SJCRH30 (cell line): ENCODE measurements at regions not wholly inside any gene's neighbourhood (a gene's known extent, or its start where the extent isn't known, plus 50 kb on each side); places are given as distances from the start of the nearest gene placed in this dataset.

Experiments
- DNase-seq, 2 experiments: peaks; one replicate each; pipeline ENCODE4 v3.0.0-alpha.2; 2015 to 2020
- H3K27ac ChIP-seq: fragments of 250-450 bp; sonication (Bioruptor Pico); 2 replicates; pipeline ENCODE4 v1.5.1; 2020; ENCODE audit warnings: mild to moderate bottlenecking, moderate library complexity
- H3K27me3 ChIP-seq: fragments of 250-450 bp; sonication (Bioruptor Pico); 2 replicates; pipeline ENCODE4 v1.5.1; 2020; ENCODE audit warnings: mild to moderate bottlenecking, moderate library complexity
- H3K36me3 ChIP-seq: fragments of 250-450 bp; sonication (Bioruptor Pico); 2 replicates; pipeline ENCODE4 v1.5.1; 2020; ENCODE audit warnings: mild to moderate bottlenecking, moderate library complexity
- H3K4me1 ChIP-seq: fragments of 250-450 bp; sonication (Bioruptor Pico); 2 replicates; pipeline ENCODE4 v1.5.1; 2020; ENCODE audit warnings: mild to moderate bottlenecking, moderate library complexity
- H3K4me3 ChIP-seq: fragments of 250-450 bp; sonication (Bioruptor Pico); 2 replicates; pipeline ENCODE4 v1.5.1; 2020; ENCODE audit warnings: mild to moderate bottlenecking, moderate library complexity
- H3K9me3 ChIP-seq: fragments of 250-450 bp; sonication (Bioruptor Pico); replicated peaks from 2 replicates; pipeline ENCODE4 v1.5.1; 2020; ENCODE audit warnings: mild to moderate bottlenecking, moderate library complexity

DNA sequence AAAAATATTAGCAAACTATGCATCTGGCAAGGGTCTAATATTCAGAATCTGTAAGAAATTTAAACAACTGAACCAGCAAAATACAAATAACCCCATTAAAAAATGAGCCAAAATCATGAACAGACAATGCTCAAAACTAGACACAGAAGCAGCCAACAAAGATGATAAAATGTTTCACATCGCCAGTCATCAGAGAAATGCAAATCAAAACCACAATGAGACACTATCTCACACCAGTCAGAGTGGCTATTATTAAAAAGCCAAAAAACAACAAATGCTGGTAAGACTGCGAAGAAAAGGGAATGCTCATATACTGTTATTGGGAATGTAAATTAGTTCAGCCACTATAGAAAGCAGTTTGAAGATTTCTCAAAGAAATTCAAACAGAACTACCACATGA is 201.3 kb upstream of the CPEB2 start:
- no peaks in the 10 kb centered on the region for H3K27me3 ChIP-seq
- no peak overlapping the region for H3K27ac ChIP-seq
- no peaks in the 10 kb centered on the region for H3K9me3 ChIP-seq
- H3K4me3 ChIP-seq, result no peak overlapping the region
- H3K4me1 ChIP-seq, result no peaks in the 10 kb centered on the region
- no peaks in the 10 kb centered on the region for H3K36me3 ChIP-seq
- DNase-seq, result no peak

DNA sequence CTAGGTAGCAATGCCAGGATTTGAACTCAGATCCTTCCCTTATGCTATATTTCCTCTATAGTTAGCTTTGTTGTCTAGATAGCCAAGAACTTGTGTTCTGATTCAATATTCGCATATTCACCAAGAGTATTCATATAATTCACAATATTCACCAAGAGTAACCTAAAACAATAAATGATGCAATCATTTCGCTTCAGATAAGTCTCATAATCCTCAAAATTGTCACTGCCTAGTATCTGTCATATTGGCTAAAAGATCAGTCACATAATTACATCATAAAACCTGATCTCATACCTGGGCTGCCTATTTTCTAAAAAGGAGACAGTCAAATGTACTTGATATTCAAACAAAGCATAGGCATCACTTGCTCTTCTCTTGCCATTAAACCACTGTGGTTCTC is 199.7 kb upstream of the CPEB2 start:
- Histone ChIP-seq H3K36me3 (no peaks in the 10 kb centered on the region), H3K4me1 (no peaks in the 10 kb centered on the region), H3K9me3 (no peaks in the 10 kb centered on the region), H3K27ac (no peak overlapping the region), H3K27me3 (no peaks in the 10 kb centered on the region), H3K4me3 (no peak overlapping the region)
- DNase-seq, result no peak

DNA sequence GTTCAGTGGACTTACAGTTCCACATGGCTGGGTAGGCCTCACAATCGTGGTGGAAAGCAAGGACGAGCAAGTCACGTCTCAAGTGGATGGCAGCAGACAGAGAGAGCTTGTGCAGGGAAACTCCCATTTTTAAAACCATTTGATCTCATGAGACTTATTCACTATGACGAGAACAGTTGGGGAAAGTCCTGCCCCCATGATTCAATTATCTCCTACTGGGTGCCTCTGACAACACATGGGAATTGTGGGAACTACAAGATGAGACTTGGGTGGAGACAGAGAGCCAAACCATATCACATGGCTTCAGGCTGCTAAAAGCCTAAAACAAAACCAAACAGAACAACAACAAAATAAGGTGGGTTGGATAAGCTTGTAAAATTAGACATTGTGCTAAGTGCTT is 194.4 kb upstream of the CPEB2 start:
- Histone ChIP-seq H3K9me3 (no peaks in the 10 kb centered on the region), H3K36me3 (no peaks in the 10 kb centered on the region), H3K4me3 (no peak overlapping the region), H3K4me1 (no peaks in the 10 kb centered on the region), H3K27ac (no peak overlapping the region), H3K27me3 (no peaks in the 10 kb centered on the region)
- no peak for DNase-seq

DNA sequence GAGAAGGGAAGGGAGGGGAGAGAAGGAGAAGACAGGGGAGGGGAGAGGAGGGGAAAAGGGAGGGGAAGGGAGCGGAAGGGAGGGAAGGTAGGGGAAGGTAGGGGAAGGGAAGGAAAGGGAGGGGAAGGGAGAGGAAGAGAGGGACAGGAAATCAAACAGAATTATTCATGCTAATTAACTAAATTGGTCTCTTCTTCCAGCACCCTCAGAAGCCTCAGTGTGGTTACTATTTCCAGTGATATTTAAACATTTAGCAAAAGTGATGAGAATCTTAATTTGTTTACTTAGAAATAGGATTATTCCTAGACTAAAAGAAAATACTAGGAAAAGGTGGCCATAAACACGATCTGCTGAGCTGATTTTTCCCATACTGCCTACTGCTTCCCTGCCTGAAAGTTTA is 193.1 kb upstream of the CPEB2 start:
- H3K27me3 ChIP-seq, result no peaks in the 10 kb centered on the region
- no peak for DNase-seq
- H3K4me3 ChIP-seq, result no peak overlapping the region
- H3K27ac ChIP-seq, result no peak overlapping the region
- H3K36me3 ChIP-seq, result no peaks in the 10 kb centered on the region
- no peaks in the 10 kb centered on the region for H3K9me3 ChIP-seq
- no peaks in the 10 kb centered on the region for H3K4me1 ChIP-seq

DNA sequence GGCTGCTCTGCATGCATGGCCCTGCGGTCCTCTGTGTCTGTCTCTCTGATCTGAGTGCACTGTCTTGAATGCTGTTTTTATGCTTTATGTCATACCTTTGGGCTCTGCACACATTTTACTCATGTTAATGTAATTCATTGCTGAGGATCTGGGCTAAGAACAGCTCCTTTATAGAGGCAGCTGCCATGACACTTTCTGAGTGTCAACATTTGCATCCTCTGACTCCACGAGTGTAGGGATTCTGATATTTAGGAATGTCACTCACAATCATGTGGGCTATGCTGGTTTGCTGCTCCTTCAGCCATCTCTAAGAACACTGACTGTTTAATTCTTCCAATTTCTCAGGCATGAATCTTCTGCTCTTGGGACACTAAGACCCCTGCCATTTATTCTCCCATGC is 192.2 kb upstream of the CPEB2 start:
- no peaks in the 10 kb centered on the region for H3K27me3 ChIP-seq
- DNase-seq, result no peak
- H3K27ac ChIP-seq, result no peak overlapping the region
- H3K36me3 ChIP-seq, result no peaks in the 10 kb centered on the region
- no peaks in the 10 kb centered on the region for H3K4me1 ChIP-seq
- no peak overlapping the region for H3K4me3 ChIP-seq
- H3K9me3 ChIP-seq, result no peaks in the 10 kb centered on the region

DNA sequence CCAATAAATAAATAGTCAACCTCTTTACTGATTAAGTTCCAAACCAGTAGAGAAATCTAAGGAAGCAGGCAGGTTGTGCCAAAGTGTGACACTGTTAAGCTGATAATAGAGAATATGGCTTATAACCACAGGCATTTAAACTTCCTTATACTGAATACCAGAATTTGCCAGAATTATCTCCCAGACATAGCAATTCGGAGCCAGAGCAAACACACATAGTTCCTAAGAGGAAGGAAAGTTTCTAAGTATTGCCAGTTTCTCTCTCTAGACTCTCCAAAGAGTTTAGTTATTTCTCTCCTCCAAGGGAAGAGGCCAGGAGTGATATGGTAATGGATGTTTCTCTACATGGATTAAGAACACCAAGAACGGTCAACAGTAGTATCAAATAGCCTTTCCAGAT is 191.7 kb upstream of the CPEB2 start:
- no peak for DNase-seq
- no peaks in the 10 kb centered on the region for H3K36me3 ChIP-seq
- H3K4me3 ChIP-seq, result no peak overlapping the region
- no peak overlapping the region for H3K27ac ChIP-seq
- no peaks in the 10 kb centered on the region for H3K27me3 ChIP-seq
- H3K4me1 ChIP-seq, result no peaks in the 10 kb centered on the region
- no peaks in the 10 kb centered on the region for H3K9me3 ChIP-seq

DNA sequence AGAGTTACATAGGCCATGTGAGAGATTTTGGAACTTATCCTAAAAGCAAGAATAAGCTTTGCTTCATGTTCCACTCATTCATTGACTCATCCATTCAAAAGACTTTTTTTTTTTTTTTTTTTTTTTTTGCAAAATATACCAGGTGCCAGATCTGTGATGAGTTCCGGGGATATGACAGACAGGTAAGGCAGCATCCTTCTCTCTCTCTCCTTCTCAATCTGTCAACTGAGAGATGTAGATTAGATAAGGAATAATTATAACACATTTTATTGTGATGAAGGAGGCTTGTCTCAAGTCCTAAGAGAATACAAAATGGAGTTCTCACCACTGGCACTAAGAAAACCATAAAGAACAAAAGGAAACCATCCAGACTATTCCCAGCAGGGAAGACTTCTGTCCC is 190.2 kb upstream of the CPEB2 start:
- H3K36me3 ChIP-seq, result no peaks in the 10 kb centered on the region
- no peak for DNase-seq
- H3K27me3 ChIP-seq, result no peaks in the 10 kb centered on the region
- no peak overlapping the region for H3K27ac ChIP-seq
- H3K9me3 ChIP-seq, result no peaks in the 10 kb centered on the region
- no peak overlapping the region for H3K4me3 ChIP-seq
- H3K4me1 ChIP-seq, result no peaks in the 10 kb centered on the region

DNA sequence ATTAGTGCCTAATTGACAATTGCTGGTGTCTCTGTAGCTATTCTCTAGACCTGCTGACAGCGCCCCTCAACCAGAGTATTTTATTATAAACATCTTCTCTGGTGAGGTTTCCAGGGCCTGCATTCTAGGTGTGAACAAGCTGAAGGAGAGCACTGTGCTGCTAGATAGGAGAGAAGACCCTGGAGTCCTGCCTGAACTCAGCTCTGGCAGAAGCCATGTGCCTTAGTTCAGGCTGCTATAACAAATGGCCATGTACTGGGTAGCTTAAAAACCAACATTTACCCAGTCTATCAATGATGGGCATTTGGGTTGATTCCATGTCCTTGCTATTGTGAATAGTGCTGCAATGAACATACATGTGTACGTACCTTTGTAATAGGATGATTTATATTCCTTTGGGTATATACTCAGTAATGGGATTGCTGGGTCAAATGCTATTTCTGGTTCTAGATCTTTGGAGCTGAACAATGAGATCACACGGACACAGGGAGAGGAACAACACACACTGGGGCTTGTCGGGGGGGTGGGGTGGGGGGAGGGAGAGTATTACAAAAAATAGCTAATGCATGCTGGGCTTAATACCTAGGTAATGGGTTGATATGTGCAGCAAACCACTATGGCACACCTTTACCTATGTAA is 185.5 kb upstream of the CPEB2 start:
- Histone ChIP-seq H3K27me3 (no peaks in the 10 kb centered on the region), H3K36me3 (no peaks in the 10 kb centered on the region), H3K4me1 (no peaks in the 10 kb centered on the region), H3K27ac (no peak overlapping the region), H3K9me3 (no peaks in the 10 kb centered on the region), H3K4me3 (no peak overlapping the region)
- no peak for DNase-seq

DNA sequence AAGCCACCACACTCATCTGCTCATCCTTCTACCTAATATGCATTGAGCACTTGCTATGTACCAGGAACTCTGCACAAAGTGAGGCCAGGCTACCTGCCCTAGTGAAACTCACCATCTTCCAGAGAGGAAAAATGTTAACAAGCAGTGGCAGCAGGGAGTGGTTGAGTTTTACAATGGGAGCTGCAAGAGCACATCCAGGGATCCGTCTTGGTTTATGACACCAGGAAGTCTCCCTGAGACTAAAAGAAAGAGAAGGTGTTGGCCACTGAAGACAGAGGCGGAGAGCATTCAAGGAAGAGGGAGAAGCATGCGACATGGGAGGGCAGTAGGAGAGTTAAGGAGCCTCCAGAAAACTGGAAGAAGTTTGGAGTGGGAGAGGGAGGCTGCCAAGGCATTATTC is 178.1 kb upstream of the CPEB2 start:
- Histone ChIP-seq H3K27ac (no peak overlapping the region), H3K4me3 (no peak overlapping the region), H3K27me3 (no peaks in the 10 kb centered on the region), H3K9me3 (no peaks in the 10 kb centered on the region), H3K4me1 (no peaks in the 10 kb centered on the region), H3K36me3 (no peaks in the 10 kb centered on the region)
- no peak for DNase-seq

DNA sequence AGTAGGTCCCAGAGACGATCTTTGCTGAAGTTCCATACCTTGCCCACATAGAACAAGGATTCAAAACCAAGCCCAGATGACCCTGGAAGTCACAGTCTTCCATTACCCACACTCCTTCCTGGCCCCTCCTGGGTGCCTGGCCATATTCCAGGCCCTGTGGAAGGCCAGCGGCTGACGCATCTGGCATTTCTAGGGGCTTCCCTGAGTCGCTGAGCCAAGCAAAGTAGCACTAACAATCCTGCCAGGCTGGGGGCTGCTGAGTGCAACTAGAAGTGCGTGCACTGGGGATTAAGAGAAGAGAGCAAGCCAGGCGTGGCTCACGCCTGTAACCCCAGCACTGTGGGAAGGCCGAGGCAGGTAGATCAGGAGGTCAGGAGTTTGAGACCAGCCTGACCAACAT is 175.2 kb upstream of the CPEB2 start:
- H3K36me3 ChIP-seq, result no peaks in the 10 kb centered on the region
- no peak overlapping the region for H3K4me3 ChIP-seq
- H3K9me3 ChIP-seq, result no peaks in the 10 kb centered on the region
- H3K27me3 ChIP-seq, result 0 out of 2 replicates have a peak, but pooled peaks cover 3% of the 10 kb centered on the region
- no peaks in the 10 kb centered on the region for H3K4me1 ChIP-seq
- DNase-seq, result no peak
- H3K27ac ChIP-seq, result no peak overlapping the region

DNA sequence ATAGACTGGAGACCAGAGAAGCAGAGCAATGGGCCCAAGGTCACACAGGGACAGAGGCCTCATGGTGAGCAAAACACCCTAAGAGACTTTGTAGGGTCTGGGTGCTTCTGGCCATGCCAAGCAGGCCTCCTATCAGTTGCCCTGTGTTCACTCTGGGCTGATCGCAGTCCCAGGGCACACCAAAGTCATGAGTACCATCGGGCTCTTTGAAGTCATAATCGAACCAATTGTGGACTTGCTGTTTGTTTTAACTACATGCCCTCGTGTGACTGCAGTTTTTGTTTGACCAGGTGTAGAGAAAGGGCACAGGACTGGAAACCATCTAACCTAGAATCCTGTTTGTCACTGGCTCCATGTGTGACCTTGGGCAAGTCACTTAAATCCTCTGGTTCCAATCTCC is 172.5 kb upstream of the CPEB2 start:
- no peaks in the 10 kb centered on the region for H3K4me1 ChIP-seq

DNA sequence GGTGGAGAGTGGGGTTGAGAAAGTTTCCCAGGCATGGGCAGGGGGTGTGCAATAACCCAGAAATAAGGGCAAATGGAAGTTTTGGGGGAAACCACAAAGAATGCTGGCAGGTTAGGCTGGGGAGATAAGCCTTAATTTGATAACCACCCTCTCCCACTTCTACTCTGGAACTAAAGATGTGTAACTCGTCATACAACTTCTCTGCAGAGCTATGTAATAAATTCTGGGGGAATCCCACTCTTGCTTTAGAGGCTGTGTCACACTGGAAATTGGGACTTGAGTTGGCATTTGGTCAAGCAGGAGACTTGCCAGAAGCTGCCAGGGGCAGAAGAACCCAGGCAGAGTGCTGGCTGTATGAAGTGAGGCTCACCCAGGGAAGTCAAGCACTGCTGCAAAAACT is 170.9 kb upstream of the CPEB2 start:
- Histone ChIP-seq H3K4me1 (no peaks in the 10 kb centered on the region), H3K27me3 (0 out of 2 replicates have a peak, but pooled peaks cover 5% of the 10 kb centered on the region), H3K27ac (no peak overlapping the region), H3K36me3 (no peaks in the 10 kb centered on the region), H3K9me3 (no peaks in the 10 kb centered on the region), H3K4me3 (no peak overlapping the region)
- no peak for DNase-seq

More for the DNA sequence above, 172.5 kb upstream of the CPEB2 start:
- Histone ChIP-seq H3K27ac (no peak overlapping the region), H3K36me3 (no peaks in the 10 kb centered on the region), H3K9me3 (no peaks in the 10 kb centered on the region), H3K4me3 (no peak overlapping the region), H3K27me3 (0 out of 2 replicates have a peak, but pooled peaks cover 5% of the 10 kb centered on the region)
- no peak for DNase-seq

DNA sequence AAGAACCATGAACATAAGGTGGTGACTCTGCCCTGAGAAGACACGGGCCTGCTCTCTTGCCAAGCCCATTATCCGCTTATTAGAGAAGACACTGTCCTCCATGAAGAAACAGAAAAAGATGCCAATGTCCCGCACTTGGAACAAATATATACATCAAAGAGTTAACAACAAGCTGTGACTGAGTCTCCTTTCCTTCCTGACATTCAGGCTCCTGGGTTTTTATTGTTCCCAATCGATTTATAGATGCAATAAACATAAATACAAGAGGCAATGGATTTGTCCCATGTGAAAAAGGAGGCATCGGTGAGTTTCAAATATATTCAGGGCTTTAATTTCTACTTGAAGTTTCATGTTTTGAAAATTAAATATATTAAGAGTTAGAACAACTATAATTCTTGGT is 169.2 kb upstream of the CPEB2 start:
- DNase-seq, result no peak
- H3K27ac ChIP-seq, result no peak overlapping the region
- H3K4me1 ChIP-seq, result no peaks in the 10 kb centered on the region
- no peak overlapping the region for H3K4me3 ChIP-seq
- H3K9me3 ChIP-seq, result no peaks in the 10 kb centered on the region
- H3K36me3 ChIP-seq, result no peaks in the 10 kb centered on the region
- 0 out of 2 replicates have a peak, but pooled peaks cover 5% of the 10 kb centered on the region for H3K27me3 ChIP-seq

DNA sequence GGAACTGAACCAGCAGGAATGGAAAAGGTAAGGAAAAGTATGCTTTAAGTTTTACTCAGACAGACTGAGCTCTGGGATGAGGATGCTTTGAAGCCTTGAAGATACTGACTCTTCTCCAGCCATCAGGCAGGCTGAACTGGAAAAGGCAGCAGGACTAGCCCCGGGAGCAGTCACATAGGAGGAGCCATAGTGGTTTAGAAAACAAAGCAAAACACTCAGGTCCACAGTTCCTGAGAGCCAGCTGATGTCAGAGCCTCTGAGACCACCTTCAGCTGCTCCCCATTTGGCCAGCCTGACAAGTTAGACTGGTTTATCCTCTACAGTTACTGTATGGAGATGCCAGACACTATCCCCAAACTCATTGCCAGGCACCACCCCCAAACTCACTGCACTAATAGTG is 167.9 kb upstream of the CPEB2 start:
- Histone ChIP-seq H3K4me1 (no peaks in the 10 kb centered on the region), H3K4me3 (no peak overlapping the region), H3K27ac (no peak overlapping the region), H3K9me3 (no peaks in the 10 kb centered on the region), H3K36me3 (no peaks in the 10 kb centered on the region), H3K27me3 (0 out of 2 replicates have a peak, but pooled peaks cover 5% of the 10 kb centered on the region)
- no peak for DNase-seq

DNA sequence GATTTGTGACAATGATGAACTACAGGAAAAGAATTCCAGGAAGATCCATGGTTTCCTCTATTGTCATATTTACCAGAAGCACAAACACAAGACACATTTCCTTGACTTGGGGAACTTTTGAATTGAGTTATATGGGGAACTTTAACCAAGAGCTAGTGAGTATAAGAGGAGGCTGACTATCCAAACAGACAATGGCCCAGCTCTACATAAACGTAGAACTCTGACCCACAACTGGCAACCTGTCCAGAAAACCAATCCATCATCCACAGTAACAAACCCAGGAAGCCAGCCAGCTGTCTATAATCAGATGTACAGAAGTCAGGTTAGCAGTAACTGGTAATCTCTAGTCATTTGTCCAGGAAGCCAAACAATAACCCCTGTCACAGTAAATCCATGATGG is 167.0 kb upstream of the CPEB2 start:
- DNase-seq, result no peak
- Histone ChIP-seq H3K4me1 (no peaks in the 10 kb centered on the region), H3K4me3 (no peak overlapping the region), H3K36me3 (no peaks in the 10 kb centered on the region), H3K9me3 (no peaks in the 10 kb centered on the region), H3K27ac (no peak overlapping the region), H3K27me3 (0 out of 2 replicates have a peak, but pooled peaks cover 5% of the 10 kb centered on the region)

DNA sequence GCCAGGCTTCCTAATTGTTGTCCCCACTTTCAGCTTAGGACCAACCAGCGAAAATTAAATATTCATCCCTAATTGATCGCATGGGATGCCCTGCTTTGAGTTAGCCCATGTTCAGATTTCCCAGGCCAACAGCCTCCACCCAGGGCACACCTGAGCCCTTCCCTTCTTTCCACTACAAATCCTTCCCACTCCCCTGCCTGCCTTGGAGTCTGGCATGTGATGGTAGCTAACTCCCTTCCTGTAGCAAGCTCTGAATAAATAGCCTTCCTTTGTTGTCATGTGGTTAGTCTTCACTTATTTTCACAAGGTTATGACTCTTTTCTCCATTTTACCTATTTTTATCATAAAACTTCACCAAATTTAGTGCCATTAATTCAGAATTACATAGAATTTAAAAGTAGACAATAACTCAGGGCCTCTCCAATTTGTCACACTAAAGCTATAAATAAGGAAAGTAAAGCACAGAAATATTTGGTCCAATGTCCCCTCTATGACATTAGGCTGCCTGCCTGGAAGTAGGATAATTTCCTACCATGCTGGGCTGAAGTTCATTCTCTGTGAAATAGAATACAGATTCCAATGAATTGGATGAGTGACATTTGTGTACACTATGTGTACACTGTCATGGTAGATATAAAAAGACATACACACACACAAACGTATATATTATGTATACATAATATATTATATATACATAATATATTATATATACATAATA is 166.4 kb upstream of the CPEB2 start:
- Histone ChIP-seq H3K36me3 (no peaks in the 10 kb centered on the region), H3K9me3 (no peaks in the 10 kb centered on the region), H3K27me3 (0 out of 2 replicates have a peak, but pooled peaks cover 5% of the 10 kb centered on the region), H3K4me1 (no peaks in the 10 kb centered on the region), H3K27ac (no peak overlapping the region), H3K4me3 (no peak overlapping the region)
- DNase-seq, result no peak
